Colon (tissue), 2 donors: ENCODE measurements at regions not wholly inside any gene's neighbourhood (a gene's known extent, or its start where the extent isn't known, plus 50 kb on each side); places are given as distances from the start of the nearest gene placed in this dataset.

Experiments
- FAIRE-seq: peaks from 2 replicates; lab custom pipeline; 2012; peaks lifted over from hg19 to GRCh38; lab: Jason Lieb, UNC
- donor health status: control.
- donor health status: control.

- FAIRE-seq, result no peak
These were observed 552.7 kb upstream of the PSMD7 start for GRCh38 chr16:73743665-73744496.

- no peak for FAIRE-seq
These were observed 557.4 kb upstream of the PSMD7 start for GRCh38 chr16:73739049-73739769.

GRCh38 chr16:73738266-73738665, 558.3 kb upstream of the PSMD7 start:
- FAIRE-seq, result no peak

- no peak for FAIRE-seq
These were observed 559.0 kb upstream of the PSMD7 start for GRCh38 chr16:73737637-73738036.

- no peak for FAIRE-seq
These were observed 560.7 kb upstream of the PSMD7 start for GRCh38 chr16:73735954-73736353.

- FAIRE-seq, result no peak
These were observed 561.6 kb upstream of the PSMD7 start for GRCh38 chr16:73735018-73735417.

GRCh38 chr16:73732681-73733080, 563.9 kb upstream of the PSMD7 start:
- FAIRE-seq, result no peak

- no peak for FAIRE-seq
These were observed 564.5 kb upstream of the PSMD7 start for GRCh38 chr16:73732143-73732542.

GRCh38 chr16:73730481-73731090, 566.0 kb upstream of the PSMD7 start:
- no peak for FAIRE-seq

- no peak for FAIRE-seq
These were observed 571.5 kb upstream of the PSMD7 start for GRCh38 chr16:73725156-73725555.

GRCh38 chr16:73724503-73724902, 572.1 kb upstream of the PSMD7 start:
- no peak for FAIRE-seq

- FAIRE-seq, result no peak
These were observed 579.2 kb upstream of the PSMD7 start for GRCh38 chr16:73717266-73717974.

GRCh38 chr16:73714976-73715375, 581.6 kb upstream of the PSMD7 start:
- no peak for FAIRE-seq

- no peak for FAIRE-seq
These were observed 582.7 kb upstream of the PSMD7 start for GRCh38 chr16:73713778-73714495.

- FAIRE-seq, result no peak
These were observed 583.4 kb upstream of the PSMD7 start for GRCh38 chr16:73713251-73713650.

- no peak for FAIRE-seq
These were observed 585.1 kb upstream of the PSMD7 start for GRCh38 chr16:73711406-73712080.

- FAIRE-seq, result no peak
These were observed 586.1 kb upstream of the PSMD7 start for GRCh38 chr16:73710526-73710925.

- no peak for FAIRE-seq
These were observed 588.8 kb upstream of the PSMD7 start for GRCh38 chr16:73707863-73708262.

GRCh38 chr16:73703891-73704290, 592.7 kb upstream of the PSMD7 start:
- no peak for FAIRE-seq

GRCh38 chr16:73697336-73697735, 599.3 kb upstream of the PSMD7 start:
- no peak for FAIRE-seq

GRCh38 chr16:73692861-73693260, 603.8 kb upstream of the PSMD7 start:
- no peak for FAIRE-seq
